PC-3 (cell line): ENCODE measurements at regions not wholly inside any gene's neighbourhood (a gene's known extent, or its start where the extent isn't known, plus 50 kb on each side); places are given as distances from the start of the nearest gene placed in this dataset.

ENCODE experiments used
- EZH2phosphoT487 ChIP-seq: fragments of 300-600 bp; sonication (generic); IDR thresholded peaks from 2 replicates; pipeline ENCODE4 v1.6.1; 2018; ENCODE audit warnings: mild to moderate bottlenecking, antibody characterized with exemption, low read length, borderline replicate concordance
- TF ChIP-seq, protein P1 (sequence below): fragments of 300-600 bp; sonication (generic); conservative IDR thresholded peaks from 2 replicates; pipeline ENCODE4 v1.5.1; 2017; ENCODE audit warnings: antibody characterized with exemption, low read depth, mild to moderate bottlenecking, low read length

DNA sequence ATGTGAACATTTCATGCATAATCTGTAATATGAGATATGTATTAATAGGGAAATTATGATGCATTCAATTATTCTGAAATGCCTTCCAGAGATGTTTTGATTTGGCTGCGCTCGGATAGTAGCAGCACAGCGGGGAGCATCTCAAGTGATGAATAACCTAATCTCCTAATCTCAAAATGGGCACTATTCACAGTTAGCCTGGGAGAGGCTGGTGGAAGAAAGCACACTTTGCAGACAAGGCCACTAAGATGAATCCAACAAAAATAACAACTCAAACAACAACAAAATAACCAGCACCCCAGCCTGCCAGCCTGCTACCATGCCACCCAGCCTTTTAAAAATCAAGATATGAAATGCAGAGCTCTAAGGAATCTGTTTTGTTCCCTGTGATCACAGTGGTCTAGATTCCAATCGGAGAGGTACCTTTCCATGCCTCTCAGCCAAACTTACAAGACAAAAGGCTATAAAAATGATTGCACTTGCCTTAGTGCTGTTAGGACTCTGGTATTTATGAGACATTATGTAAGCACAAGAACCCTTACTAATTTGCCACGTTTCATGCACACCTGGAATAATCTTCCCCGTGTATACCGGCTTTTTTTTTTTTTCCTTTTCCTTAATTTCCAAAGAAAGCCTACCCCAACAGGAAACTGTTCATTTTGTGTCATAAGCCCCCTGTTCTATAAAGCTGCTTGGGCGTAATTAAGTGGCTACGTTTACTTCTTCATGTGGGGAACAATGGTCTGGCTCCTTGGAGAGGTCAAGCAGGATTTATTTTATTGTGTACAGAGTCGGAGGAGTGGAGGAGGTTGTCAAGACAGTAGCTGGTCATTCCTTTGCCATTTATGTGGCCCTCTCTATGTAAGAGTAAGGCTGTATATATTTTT, 526.9 kb upstream of the FANCL start:
- TF ChIP-seq, protein P1, sequence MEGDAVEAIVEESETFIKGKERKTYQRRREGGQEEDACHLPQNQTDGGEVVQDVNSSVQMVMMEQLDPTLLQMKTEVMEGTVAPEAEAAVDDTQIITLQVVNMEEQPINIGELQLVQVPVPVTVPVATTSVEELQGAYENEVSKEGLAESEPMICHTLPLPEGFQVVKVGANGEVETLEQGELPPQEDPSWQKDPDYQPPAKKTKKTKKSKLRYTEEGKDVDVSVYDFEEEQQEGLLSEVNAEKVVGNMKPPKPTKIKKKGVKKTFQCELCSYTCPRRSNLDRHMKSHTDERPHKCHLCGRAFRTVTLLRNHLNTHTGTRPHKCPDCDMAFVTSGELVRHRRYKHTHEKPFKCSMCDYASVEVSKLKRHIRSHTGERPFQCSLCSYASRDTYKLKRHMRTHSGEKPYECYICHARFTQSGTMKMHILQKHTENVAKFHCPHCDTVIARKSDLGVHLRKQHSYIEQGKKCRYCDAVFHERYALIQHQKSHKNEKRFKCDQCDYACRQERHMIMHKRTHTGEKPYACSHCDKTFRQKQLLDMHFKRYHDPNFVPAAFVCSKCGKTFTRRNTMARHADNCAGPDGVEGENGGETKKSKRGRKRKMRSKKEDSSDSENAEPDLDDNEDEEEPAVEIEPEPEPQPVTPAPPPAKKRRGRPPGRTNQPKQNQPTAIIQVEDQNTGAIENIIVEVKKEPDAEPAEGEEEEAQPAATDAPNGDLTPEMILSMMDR: no peak
- no peak for TF ChIP-seq EZH2phosphoT487
